ENCODE measurements at regions not wholly inside any gene's neighbourhood (a gene's known extent, or its start where the extent isn't known, plus 50 kb on each side); places are given as distances from the start of the nearest gene placed in this dataset.

DNA sequence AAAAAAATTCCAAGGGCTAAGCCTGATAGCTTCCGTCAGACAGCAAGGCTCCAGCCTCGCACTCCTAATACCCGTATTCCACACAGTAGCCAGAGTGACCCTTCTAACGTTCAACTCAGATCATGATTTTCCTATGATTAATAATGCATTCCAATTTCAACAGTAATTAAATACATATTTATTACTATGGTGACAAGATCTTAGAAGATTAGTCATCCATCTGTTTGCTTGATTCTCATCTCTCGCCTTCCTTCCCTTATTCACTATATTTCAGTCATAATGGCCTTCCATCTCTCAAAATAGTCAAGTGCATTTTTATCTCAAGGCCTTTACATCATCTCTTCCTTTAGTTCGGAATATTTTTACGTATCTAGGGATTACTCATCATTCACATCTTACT lies 621.2 kb upstream of the SPRY2 start:
- H3K36me3 ChIP-seq (replicated peaks in 1 of 2; ENCODE audit: control extremely low read depth in 1 of 2, control insufficient read depth in 1 of 2, extremely low read depth in 1 of 2, insufficient read depth in 2 of 2, low read length in 1 of 2): no peaks in the 10 kb centered on the region
- H3K9me3 ChIP-seq (ENCODE audit: control extremely low read depth in 1 of 3, control insufficient read depth in 2 of 3, insufficient read depth in 1 of 3, low read length in 2 of 3): no peaks in the 10 kb centered on the region
- no peaks in the 10 kb centered on the region for H3K27me3 ChIP-seq (replicated peaks in 1 of 4; ENCODE audit: control extremely low read depth in 1 of 4, control insufficient read depth in 3 of 4, insufficient read depth in 4 of 4, low read length in 3 of 4)
- Mint-ChIP-seq H3K27ac (no peak overlapping the region), H3K27me3 (no peaks in the 10 kb centered on the region), H3K9me3 (ENCODE audit: insufficient read depth) (no peaks in the 10 kb centered on the region), H3K4me3 (no peak overlapping the region), H3K4me1 (peaks cover 5% of the 10 kb centered on the region)
- H3K9ac ChIP-seq (ENCODE audit: low read length): no peak overlapping the region
- DNase-seq (no peak), ATAC-seq (ENCODE audit: low read depth) (no peak)
- H3K4me2 ChIP-seq (replicated peaks; ENCODE audit: low read depth, low read length, poor library complexity, severe bottlenecking): no peak overlapping the region
- no peak overlapping the region for H3K27ac ChIP-seq (ENCODE audit: low read length in 2 of 2)
- POLR2A ChIA-PET: no interaction called here
- H3K79me2 ChIP-seq (ENCODE audit: control insufficient read depth, insufficient read depth, low read length): no peaks in the 10 kb centered on the region
- CTCF ChIA-PET: no interaction called here
- H3K4me1 ChIP-seq (ENCODE audit: control insufficient read depth in 2 of 2, insufficient read depth in 2 of 2, low read length in 2 of 2): peaks cover 0 to 8% of the 10 kb centered on the region in 2 donors
- no peaks in the 10 kb centered on the region for H4K20me1 ChIP-seq (ENCODE audit: control insufficient read depth, insufficient read depth, low read length, poor library complexity, severe bottlenecking)
- 100% methylated on average over 3 of the region's 7 CpGs for WGBS (ENCODE audit: insufficient coverage)
- H2AFZ ChIP-seq (ENCODE audit: insufficient read depth, low read depth, low read length, poor library complexity, severe bottlenecking): no peak overlapping the region
- TF ChIP-seq, protein P1, sequence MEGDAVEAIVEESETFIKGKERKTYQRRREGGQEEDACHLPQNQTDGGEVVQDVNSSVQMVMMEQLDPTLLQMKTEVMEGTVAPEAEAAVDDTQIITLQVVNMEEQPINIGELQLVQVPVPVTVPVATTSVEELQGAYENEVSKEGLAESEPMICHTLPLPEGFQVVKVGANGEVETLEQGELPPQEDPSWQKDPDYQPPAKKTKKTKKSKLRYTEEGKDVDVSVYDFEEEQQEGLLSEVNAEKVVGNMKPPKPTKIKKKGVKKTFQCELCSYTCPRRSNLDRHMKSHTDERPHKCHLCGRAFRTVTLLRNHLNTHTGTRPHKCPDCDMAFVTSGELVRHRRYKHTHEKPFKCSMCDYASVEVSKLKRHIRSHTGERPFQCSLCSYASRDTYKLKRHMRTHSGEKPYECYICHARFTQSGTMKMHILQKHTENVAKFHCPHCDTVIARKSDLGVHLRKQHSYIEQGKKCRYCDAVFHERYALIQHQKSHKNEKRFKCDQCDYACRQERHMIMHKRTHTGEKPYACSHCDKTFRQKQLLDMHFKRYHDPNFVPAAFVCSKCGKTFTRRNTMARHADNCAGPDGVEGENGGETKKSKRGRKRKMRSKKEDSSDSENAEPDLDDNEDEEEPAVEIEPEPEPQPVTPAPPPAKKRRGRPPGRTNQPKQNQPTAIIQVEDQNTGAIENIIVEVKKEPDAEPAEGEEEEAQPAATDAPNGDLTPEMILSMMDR (IDR thresholded peaks at IDR 0.05): no peak
- no peak for TF ChIP-seq EZH2 (IDR thresholded peaks at IDR 0.05; ENCODE audit: borderline replicate concordance, insufficient read depth, low read depth, low read length, poor library complexity, severe bottlenecking)
- H3K4me3 ChIP-seq (ENCODE audit: control extremely low read depth in 1 of 5, extremely low read depth in 1 of 5, insufficient read depth in 1 of 5, low read depth in 2 of 5, low read length in 4 of 5): no peak overlapping the region
- intact Hi-C loops (cut with micrococcal nuclease): no loop called here

DNA sequence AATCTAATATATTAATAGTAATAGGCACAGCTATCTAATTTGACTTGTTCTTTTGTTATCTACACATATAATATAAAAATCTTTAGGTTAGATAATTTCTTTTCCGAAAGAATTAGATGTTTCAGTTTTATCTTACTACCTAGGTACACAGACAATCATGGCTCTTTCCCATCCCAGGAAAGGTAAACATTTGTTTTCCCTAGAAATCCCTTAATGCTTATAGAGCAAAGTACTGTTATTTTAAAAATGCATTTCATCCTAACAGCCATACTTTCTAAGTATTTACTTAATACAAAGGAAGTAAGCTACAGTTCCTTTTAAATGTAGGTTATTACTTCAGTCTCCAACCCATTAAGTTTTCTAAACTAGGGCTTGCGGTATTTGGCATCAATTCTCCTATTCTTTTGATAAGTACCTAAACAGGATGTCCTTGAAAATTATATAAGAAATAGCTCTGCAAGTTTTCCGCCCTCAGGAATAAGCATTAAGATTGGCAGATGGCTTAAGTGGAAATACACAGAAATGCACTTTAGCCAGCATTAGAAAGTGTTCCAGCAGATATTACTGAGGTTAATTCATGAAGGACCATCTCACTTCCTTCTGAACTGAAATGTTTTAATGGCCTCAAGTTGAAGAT lies 616.2 kb upstream of the SPRY2 start:
- no peak for TF ChIP-seq EZH2 (IDR thresholded peaks at IDR 0.05; ENCODE audit: borderline replicate concordance, insufficient read depth, low read depth, low read length, poor library complexity, severe bottlenecking)
- TF ChIP-seq, protein P1 (IDR thresholded peaks at IDR 0.05): no peak
- H3K27me3 ChIP-seq (replicated peaks in 1 of 4; ENCODE audit: control extremely low read depth in 1 of 4, control insufficient read depth in 3 of 4, insufficient read depth in 4 of 4, low read length in 3 of 4): no peaks in the 10 kb centered on the region
- H3K4me1 ChIP-seq (ENCODE audit: control insufficient read depth in 2 of 2, insufficient read depth in 2 of 2, low read length in 2 of 2): no peaks in the 10 kb centered on the region
- POLR2A ChIA-PET: no interaction called here
- no peaks in the 10 kb centered on the region for H3K27me3 Mint-ChIP-seq
- H3K9ac ChIP-seq (ENCODE audit: low read length): no peak overlapping the region
- DNase-seq: no peak
- no peaks in the 10 kb centered on the region for H3K4me1 Mint-ChIP-seq
- no peaks in the 10 kb centered on the region for H4K20me1 ChIP-seq (ENCODE audit: control insufficient read depth, insufficient read depth, low read length, poor library complexity, severe bottlenecking)
- no peaks in the 10 kb centered on the region for H3K9me3 Mint-ChIP-seq (ENCODE audit: insufficient read depth)
- H3K27ac ChIP-seq (ENCODE audit: low read length in 2 of 2): no peak overlapping the region
- WGBS (ENCODE audit: insufficient coverage): no CpG with 5 or more reads among the region's 3 CpGs
- H3K27ac Mint-ChIP-seq: no peak overlapping the region
- no peak for ATAC-seq (ENCODE audit: low read depth)
- no peak overlapping the region for H3K4me3 ChIP-seq (ENCODE audit: control extremely low read depth in 1 of 5, extremely low read depth in 1 of 5, insufficient read depth in 1 of 5, low read depth in 2 of 5, low read length in 4 of 5)
- H3K79me2 ChIP-seq (ENCODE audit: control insufficient read depth, insufficient read depth, low read length): no peaks in the 10 kb centered on the region
- no peak overlapping the region for H3K4me2 ChIP-seq (replicated peaks; ENCODE audit: low read depth, low read length, poor library complexity, severe bottlenecking)
- H3K9me3 ChIP-seq (ENCODE audit: control extremely low read depth in 1 of 3, control insufficient read depth in 2 of 3, insufficient read depth in 1 of 3, low read length in 2 of 3): no peaks in the 10 kb centered on the region
- no peak overlapping the region for H3K4me3 Mint-ChIP-seq
- intact Hi-C loops (cut with micrococcal nuclease): no loop called here
- CTCF ChIA-PET: no interaction called here
- H2AFZ ChIP-seq (ENCODE audit: insufficient read depth, low read depth, low read length, poor library complexity, severe bottlenecking): no peak overlapping the region
- no peaks in the 10 kb centered on the region for H3K36me3 ChIP-seq (replicated peaks in 1 of 2; ENCODE audit: control extremely low read depth in 1 of 2, control insufficient read depth in 1 of 2, extremely low read depth in 1 of 2, insufficient read depth in 2 of 2, low read length in 1 of 2)
